Spleen (tissue), 7 donors: ENCODE measurements at regions not wholly inside any gene's neighbourhood (a gene's known extent, or its start where the extent isn't known, plus 50 kb on each side); places are given as distances from the start of the nearest gene placed in this dataset.

Experiments used
- CTCF ChIP-seq, 11 experiments: fragments of 200-600 bp in 7 of 11; fragments of 450-650 bp in 4 of 11; sonication (generic) in 4 of 11; IDR thresholded peaks in 8 of 11; conservative IDR thresholded peaks in 3 of 11; 1 replicate in 7 of 11; 2 replicates in 4 of 11; pipeline versions ENCODE4 v1.4.0 to v1.8.0; 2016 to 2021; ENCODE audit warnings: antibody characterized with exemption in 11 of 11, inconsistent platforms in 4 of 11, mild to moderate bottlenecking in 1 of 11
- POLR2AphosphoS5 ChIP-seq, 3 donors: sonication (generic); formaldehyde crosslinking; IDR thresholded peaks; one replicate each; pipeline ENCODE4 v1.5.1; 2017; ENCODE audit warnings: antibody characterized with exemption in 3 of 3
- donor health status: DM: no; HTN: no; CAD: no; lungs with moderate emphysema.
- donor health status: DM: no; HTN: no; CAD: no.
- donor health status: DM: no; HTN: no; CAD: no.

GRCh38 chr16:62805221-62805857, 769.1 kb upstream of the CDH8 start:
- TF ChIP-seq POLR2AphosphoS5 (IDR thresholded peaks at IDR 0.05) (no peak), CTCF (IDR thresholded peaks at IDR 0.05 in 8 of 11, conservative IDR thresholded peaks at IDR 0.05 in 3 of 11) (no peak)
